Retina (tissue), 1 donor: ENCODE measurements at regions not wholly inside any gene's neighbourhood (a gene's known extent, or its start where the extent isn't known, plus 50 kb on each side); places are given as distances from the start of the nearest gene placed in this dataset.
A peak's percentile ranks its signal among the peaks of the same experiment; 100 is the strongest.

Experiments
- DNase-seq: peaks from one replicate; pipeline ENCODE4 v3.0.0-alpha.2; 2016

GRCh38 chr18:77669331-77669730 lies 419.7 kb downstream of the GALR1 start:
- DNase-seq, result no peak

- peak; percentile 65 for DNase-seq
Observed at GRCh38 chr18:77671456-77672167, 422.0 kb downstream of the GALR1 start.

GRCh38 chr18:77676910-77677309 lies 427.3 kb downstream of the GALR1 start:
- DNase-seq, result no peak

- DNase-seq, result no peak
Observed at GRCh38 chr18:77677536-77677935, 427.9 kb downstream of the GALR1 start.

GRCh38 chr18:77679869-77680268 lies 430.2 kb downstream of the GALR1 start:
- no peak for DNase-seq

GRCh38 chr18:77700051-77700450 lies 450.4 kb downstream of the GALR1 start:
- DNase-seq, result no peak

GRCh38 chr18:77701977-77702376 lies 452.3 kb downstream of the GALR1 start:
- no peak for DNase-seq

- peak; percentile 20 for DNase-seq
Observed at GRCh38 chr18:77702686-77703085, 453.0 kb downstream of the GALR1 start.

- DNase-seq, result no peak
Observed at GRCh38 chr18:77705301-77705700, 455.7 kb downstream of the GALR1 start.

GRCh38 chr18:77708826-77709506 lies 459.3 kb downstream of the GALR1 start:
- DNase-seq, result no peak

- DNase-seq, result no peak
Observed at GRCh38 chr18:77711096-77711495, 461.4 kb downstream of the GALR1 start.

- no peak for DNase-seq
Observed at GRCh38 chr18:77714716-77715115, 465.1 kb downstream of the GALR1 start.

- no peak for DNase-seq
Observed at GRCh38 chr18:77716282-77716681, 466.6 kb downstream of the GALR1 start.

- no peak for DNase-seq
Observed at GRCh38 chr18:77733292-77733903, 483.8 kb downstream of the GALR1 start.

- no peak for DNase-seq
Observed at GRCh38 chr18:77736842-77737241, 487.2 kb downstream of the GALR1 start.

- DNase-seq, result no peak
Observed at GRCh38 chr18:77737405-77737804, 487.8 kb downstream of the GALR1 start.

GRCh38 chr18:77749089-77749488 lies 499.4 kb downstream of the GALR1 start:
- DNase-seq, result peak; percentile 35

GRCh38 chr18:77750006-77750405 lies 500.4 kb downstream of the GALR1 start:
- DNase-seq, result no peak

- no peak for DNase-seq
Observed at GRCh38 chr18:77754475-77755044, 504.9 kb downstream of the GALR1 start.

- no peak for DNase-seq
Observed at GRCh38 chr18:77755187-77755586, 505.5 kb downstream of the GALR1 start.

GRCh38 chr18:77761332-77761731 lies 511.7 kb downstream of the GALR1 start:
- no peak for DNase-seq

- DNase-seq, result no peak
Observed at GRCh38 chr18:77762014-77762413, 512.4 kb downstream of the GALR1 start.

- peak; percentile 43 for DNase-seq
Observed at GRCh38 chr18:77762642-77763041, 513.0 kb downstream of the GALR1 start.
